Thoracic aorta (tissue), 2 donors: ENCODE measurements at regions not wholly inside any gene's neighbourhood (a gene's known extent, or its start where the extent isn't known, plus 50 kb on each side); places are given as distances from the start of the nearest gene placed in this dataset.

Experiments
- ATAC-seq: fragments of 150-250 bp; one replicate; pipeline ENCODE4 v1.8.0; 2017; ENCODE audit warnings: low read depth; ENCODE audit not compliant: insufficient number of reproducible peaks, low FRiP score
- DNase-seq: peaks from one replicate; pipeline ENCODE4 v3.0.0-alpha.2; 2020; ENCODE audit warnings: low spot score
- H3K27ac ChIP-seq, 2 donors: fragments of 200-600 bp; sonication (generic); 1 replicate in 1 of 2; 2 replicates in 1 of 2; pipeline ENCODE4 v1.5.1; 2016; ENCODE audit warnings: mild to moderate bottlenecking in 2 of 2, moderate library complexity in 2 of 2
- H3K27me3 ChIP-seq: fragments of 200-600 bp; sonication (generic); replicated peaks from 2 replicates; pipeline ENCODE4 v1.6.0; 2016; ENCODE audit warnings: mild to moderate bottlenecking; ENCODE audit not compliant: insufficient read depth
- H3K36me3 ChIP-seq: fragments of 200-600 bp; sonication (generic); one replicate; pipeline ENCODE4 v1.5.1; 2016
- H3K4me1 ChIP-seq, 2 donors: fragments of 200-600 bp; sonication (generic); 1 replicate in 1 of 2; 2 replicates in 1 of 2; pipeline versions ENCODE4 v1.5.1 to v1.6.0; 2016; ENCODE audit warnings: low read depth in 2 of 2, mild to moderate bottlenecking in 1 of 2; ENCODE audit not compliant: control insufficient read depth in 1 of 2
- H3K4me3 ChIP-seq: fragments of 200-600 bp; sonication (generic); 2 replicates; pipeline ENCODE4 v1.5.1; 2016; ENCODE audit warnings: mild to moderate bottlenecking
- H3K9me3 ChIP-seq: fragments of 200-600 bp; sonication (generic); 2 replicates; pipeline ENCODE4 v1.5.1; 2016
- TF ChIP-seq, protein P1 (sequence below): fragments of 200-600 bp; sonication (generic); IDR thresholded peaks from one replicate; pipeline ENCODE4 v1.5.1; 2019; ENCODE audit warnings: antibody characterized with exemption

DNA sequence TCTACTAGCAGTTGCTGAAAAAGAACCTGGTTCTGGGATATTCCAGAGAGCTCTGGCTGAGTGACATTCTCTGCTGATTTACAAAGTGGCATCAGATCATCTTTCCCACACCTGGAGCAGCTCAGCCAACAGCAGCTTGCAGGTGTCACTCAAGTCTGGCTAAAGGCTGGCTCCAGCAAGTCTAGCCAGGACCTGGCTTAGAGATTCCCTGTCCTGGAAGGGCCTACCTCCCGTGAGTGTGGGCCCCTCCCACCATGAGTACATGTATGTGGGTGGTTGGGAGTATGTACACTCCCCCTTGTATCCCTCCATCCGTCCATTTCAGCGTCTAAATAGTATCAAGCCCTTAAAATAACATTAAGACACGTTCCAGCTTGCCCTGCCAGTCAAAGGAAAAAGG is 539.3 kb upstream of the ID4 start:
- TF ChIP-seq, protein P1, sequence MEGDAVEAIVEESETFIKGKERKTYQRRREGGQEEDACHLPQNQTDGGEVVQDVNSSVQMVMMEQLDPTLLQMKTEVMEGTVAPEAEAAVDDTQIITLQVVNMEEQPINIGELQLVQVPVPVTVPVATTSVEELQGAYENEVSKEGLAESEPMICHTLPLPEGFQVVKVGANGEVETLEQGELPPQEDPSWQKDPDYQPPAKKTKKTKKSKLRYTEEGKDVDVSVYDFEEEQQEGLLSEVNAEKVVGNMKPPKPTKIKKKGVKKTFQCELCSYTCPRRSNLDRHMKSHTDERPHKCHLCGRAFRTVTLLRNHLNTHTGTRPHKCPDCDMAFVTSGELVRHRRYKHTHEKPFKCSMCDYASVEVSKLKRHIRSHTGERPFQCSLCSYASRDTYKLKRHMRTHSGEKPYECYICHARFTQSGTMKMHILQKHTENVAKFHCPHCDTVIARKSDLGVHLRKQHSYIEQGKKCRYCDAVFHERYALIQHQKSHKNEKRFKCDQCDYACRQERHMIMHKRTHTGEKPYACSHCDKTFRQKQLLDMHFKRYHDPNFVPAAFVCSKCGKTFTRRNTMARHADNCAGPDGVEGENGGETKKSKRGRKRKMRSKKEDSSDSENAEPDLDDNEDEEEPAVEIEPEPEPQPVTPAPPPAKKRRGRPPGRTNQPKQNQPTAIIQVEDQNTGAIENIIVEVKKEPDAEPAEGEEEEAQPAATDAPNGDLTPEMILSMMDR: no peak
- H3K36me3 ChIP-seq: no peaks in the 10 kb centered on the region
- H3K4me1 ChIP-seq: peaks cover 0 to under 1% of the 10 kb centered on the region in 2 donors
- H3K9me3 ChIP-seq: no peaks in the 10 kb centered on the region
- ATAC-seq (no peak), DNase-seq (no peak)
- H3K27me3 ChIP-seq: no peaks in the 10 kb centered on the region
- H3K27ac ChIP-seq: no peak overlapping the region
- no peak overlapping the region for H3K4me3 ChIP-seq

DNA sequence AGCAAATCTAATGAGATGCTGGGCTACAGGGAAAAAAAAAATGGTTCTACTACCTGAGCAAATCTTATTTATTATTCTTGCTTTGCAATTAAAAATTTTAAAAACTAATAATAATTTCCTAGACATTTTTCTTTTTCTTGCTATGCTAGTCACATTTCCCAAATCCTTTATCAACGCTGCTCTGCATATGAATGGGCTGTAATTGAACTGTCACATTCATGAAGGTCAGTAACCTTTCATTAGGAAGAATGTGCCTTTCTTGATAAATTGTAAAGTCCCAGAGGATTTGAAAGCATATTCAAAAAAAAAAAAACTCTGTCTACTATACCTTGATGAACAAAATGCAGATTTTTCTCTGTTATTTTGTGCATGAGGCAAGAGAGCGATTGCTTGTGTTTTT is 538.7 kb upstream of the ID4 start:
- Histone ChIP-seq H3K27ac (no peak overlapping the region), H3K9me3 (no peaks in the 10 kb centered on the region), H3K4me1 (peaks cover 0 to 6% of the 10 kb centered on the region in 2 donors), H3K36me3 (no peaks in the 10 kb centered on the region), H3K27me3 (no peaks in the 10 kb centered on the region), H3K4me3 (no peak overlapping the region)
- TF ChIP-seq, protein P1: no peak
- DNase-seq (no peak), ATAC-seq (no peak)

DNA sequence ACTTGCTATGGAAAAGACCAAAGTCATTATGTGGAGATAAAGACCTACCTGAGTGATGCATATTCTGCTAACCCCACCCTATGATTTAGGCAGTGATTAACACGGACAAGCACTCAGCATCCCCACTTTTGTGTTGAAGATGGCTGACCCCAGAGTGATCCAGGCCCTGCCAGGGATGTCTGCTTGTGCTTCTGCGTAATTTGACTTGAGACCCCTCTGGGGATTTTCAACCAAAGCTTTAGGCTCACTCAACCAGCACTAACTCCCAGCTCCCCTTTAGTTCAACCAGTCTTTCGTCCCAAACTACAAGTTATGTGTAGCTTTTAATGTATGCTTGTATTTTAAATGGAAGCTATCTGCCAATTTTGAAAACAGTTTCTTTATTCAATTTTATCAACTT is 538.0 kb upstream of the ID4 start:
- ATAC-seq (no peak), DNase-seq (no peak)
- H3K36me3 ChIP-seq: no peaks in the 10 kb centered on the region
- TF ChIP-seq, protein P1: no peak
- H3K4me3 ChIP-seq: no peak overlapping the region
- no peak overlapping the region for H3K27ac ChIP-seq
- no peaks in the 10 kb centered on the region for H3K9me3 ChIP-seq
- H3K27me3 ChIP-seq: no peaks in the 10 kb centered on the region
- peaks cover 0 to 13% of the 10 kb centered on the region in 2 donors for H3K4me1 ChIP-seq

DNA sequence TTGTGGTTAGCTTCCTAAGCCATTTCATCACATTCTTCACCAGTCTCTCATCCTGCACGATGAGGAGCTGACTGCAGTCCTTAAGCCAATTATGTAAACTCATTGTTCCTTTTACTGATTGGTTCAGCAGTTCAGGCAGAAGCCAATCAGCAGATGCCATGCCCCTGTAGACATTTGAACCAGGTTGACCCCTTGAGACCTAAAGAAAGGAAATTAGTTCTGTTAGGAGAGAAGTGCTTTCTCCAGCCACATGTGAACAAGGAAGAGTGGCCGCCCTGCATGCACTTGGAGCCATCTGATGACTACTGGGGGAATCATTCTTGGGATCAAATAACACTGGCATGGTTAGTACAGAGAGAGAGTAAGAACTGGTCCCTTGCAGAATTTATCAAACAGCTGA is 535.2 kb upstream of the ID4 start:
- no peak overlapping the region for H3K27ac ChIP-seq
- H3K36me3 ChIP-seq: no peaks in the 10 kb centered on the region
- TF ChIP-seq, protein P1: no peak
- ATAC-seq (no peak), DNase-seq (no peak)
- H3K9me3 ChIP-seq: no peaks in the 10 kb centered on the region
- H3K27me3 ChIP-seq: no peaks in the 10 kb centered on the region
- no peak overlapping the region for H3K4me3 ChIP-seq
- peaks cover 0 to 16% of the 10 kb centered on the region in 2 donors for H3K4me1 ChIP-seq

DNA sequence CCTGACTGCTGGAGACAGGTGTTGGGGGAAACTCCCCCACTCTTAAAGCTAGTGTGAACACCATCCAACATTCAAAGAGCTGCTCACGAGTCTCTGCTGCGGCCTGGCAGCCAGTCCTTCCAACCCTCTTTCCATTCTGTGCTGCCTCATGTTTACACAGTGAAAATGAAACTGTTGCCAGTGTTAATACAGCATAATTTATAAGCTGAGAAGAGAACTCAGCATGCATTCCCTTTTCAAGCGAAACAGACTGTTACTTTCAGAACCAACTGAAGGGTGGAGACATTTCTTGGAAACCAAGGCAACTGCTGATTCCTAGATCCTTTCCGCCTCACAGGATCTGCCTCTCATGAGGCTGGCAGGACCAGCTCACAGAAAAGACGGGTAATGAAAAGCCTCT is 533.8 kb upstream of the ID4 start:
- Histone ChIP-seq H3K4me1 (peaks cover 0 to 16% of the 10 kb centered on the region in 2 donors), H3K9me3 (no peaks in the 10 kb centered on the region), H3K27me3 (no peaks in the 10 kb centered on the region), H3K27ac (peak overlapping the region; percentile 60 to 74), H3K4me3 (peak overlapping the region; percentile 50), H3K36me3 (no peaks in the 10 kb centered on the region)
- DNase-seq (no peak), ATAC-seq (no peak)
- TF ChIP-seq, protein P1: no peak
